Stomach (tissue), 8 donors: ENCODE measurements at regions not wholly inside any gene's neighbourhood (a gene's known extent, or its start where the extent isn't known, plus 50 kb on each side); places are given as distances from the start of the nearest gene placed in this dataset.

Experiments
- DNase-seq, 2 donors: peaks; one replicate each; pipeline versions ENCODE4 v3.0.0 to v3.0.0-alpha.2; 2013 to 2019
- H3K27ac ChIP-seq, 5 donors: fragments of 200-600 bp in 4 of 5; sonication (generic) in 4 of 5; one replicate each; pipeline ENCODE4 v1.5.1; 2013 to 2019; ENCODE audit warnings: mild to moderate bottlenecking in 1 of 5, moderate library complexity in 1 of 5
- H3K27me3 ChIP-seq, 3 donors: fragments of 200-600 bp; sonication (generic); one replicate each; pipeline ENCODE4 v1.5.1; 2017 to 2019; ENCODE audit warnings: mixed run types in 1 of 3
- H3K36me3 ChIP-seq, 4 donors: fragments of 200-600 bp; sonication (generic); 1 replicate in 3 of 4; 2 replicates in 1 of 4; pipeline ENCODE4 v1.5.1; 2016 to 2019
- H3K4me1 ChIP-seq, 4 donors: fragments of 200-600 bp; sonication (generic); one replicate each; pipeline ENCODE4 v1.5.1; 2016 to 2019
- H3K4me3 ChIP-seq, 4 donors: fragments of 200-600 bp; sonication (generic) in 3 of 4; one replicate each; pipeline ENCODE4 v1.5.1; 2016 to 2019; ENCODE audit warnings: mild to moderate bottlenecking in 1 of 4
- H3K9me3 ChIP-seq, 4 donors: fragments of 200-600 bp; sonication (generic); one replicate each; pipeline ENCODE4 v1.5.1; 2016 to 2019
- CTCF ChIP-seq, 7 experiments: fragments of 450-650 bp in 4 of 7; fragments of 200-600 bp in 3 of 7; sonication (generic) in 3 of 7; IDR thresholded peaks; one replicate each; pipeline ENCODE4 v1.5.1; 2016 to 2019; ENCODE audit warnings: antibody characterized with exemption in 7 of 7, control low read depth in 2 of 7, mild to moderate bottlenecking in 1 of 7
- EP300 ChIP-seq: sonication (generic); formaldehyde crosslinking; IDR thresholded peaks from one replicate; pipeline ENCODE4 v1.6.1; 2017; ENCODE audit warnings: antibody characterized with exemption
- POLR2A ChIP-seq, 4 donors: fragments of 450-650 bp; IDR thresholded peaks; one replicate each; pipeline ENCODE4 v1.6.1; 2016; ENCODE audit warnings: antibody characterized with exemption in 4 of 4, control low read depth in 2 of 4, mild to moderate bottlenecking in 1 of 4, moderate library complexity in 1 of 4
- POLR2AphosphoS5 ChIP-seq, 3 donors: sonication (generic); formaldehyde crosslinking; IDR thresholded peaks; one replicate each; pipeline ENCODE4 v1.6.1; 2016; ENCODE audit warnings: antibody characterized with exemption in 3 of 3
- WGBS, 5 donors: extraction: QIAGEN DNeasy Blood & Tissue Kit in 3 of 5; methylation state at CpG; one replicate each; pipeline versions ENCODE4 v1.1.5 to v1.1.7; 2013 to 2018; 5-methylcytosine and 5-hydroxymethylcytosine counted together
- intact Hi-C: fragments of 100-400 bp; cut with DNase I; formaldehyde crosslinking; loops from one replicate; pipeline ENCODE4 v1.15.1; 2023; ENCODE audit warnings: low total_unique reads
- donor health status: healthy with polysubstance abuse.
- donor health status: Bipolar disorder and iron deficiency.
- donor health status: healthy.

DNA sequence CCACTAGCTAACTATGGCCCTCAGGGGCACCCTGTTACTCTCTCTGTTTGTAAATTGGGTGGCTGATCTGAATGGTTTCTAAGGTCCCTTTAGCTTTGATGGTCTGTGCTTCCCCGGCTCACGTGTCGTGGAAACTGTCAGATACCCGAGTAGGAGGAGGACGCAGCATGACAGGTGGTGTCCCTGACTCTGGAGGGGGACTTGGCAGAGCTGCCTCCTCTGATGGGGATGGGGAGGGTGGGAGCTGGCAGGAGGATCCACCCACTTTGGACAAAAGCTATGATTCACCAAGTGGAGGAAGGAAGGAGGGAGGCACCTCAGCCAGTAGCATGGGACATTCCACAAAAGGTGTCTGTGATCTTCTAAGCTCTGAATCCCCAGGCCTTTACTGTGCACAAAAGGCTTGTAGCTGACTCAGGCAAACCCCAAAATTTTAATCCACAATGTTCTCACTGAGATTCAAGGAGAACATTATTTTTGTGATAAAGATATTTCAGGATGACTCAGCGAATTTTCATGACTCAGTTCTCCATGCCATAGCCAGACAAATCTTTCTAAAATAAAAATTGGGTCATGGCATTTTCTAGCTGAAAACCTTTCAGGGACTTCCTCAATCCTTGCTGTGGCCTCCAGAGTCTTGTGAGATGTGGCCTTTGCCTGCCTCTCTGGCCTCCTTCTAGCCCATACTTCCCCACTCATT lies 131.0 kb upstream of the BRINP1 start:
- Histone ChIP-seq H3K4me1 (no peaks in the 10 kb centered on the region), H3K4me3 (no peak overlapping the region), H3K9me3 (no peaks in the 10 kb centered on the region), H3K27ac (no peak overlapping the region), H3K36me3 (no peaks in the 10 kb centered on the region), H3K27me3 (no peaks in the 10 kb centered on the region)
- 80 to 94% (median 85%) methylated on average over 6 of the region's 6 CpGs for WGBS, 5 donors
- DNase-seq = no peak
- intact Hi-C loops = no loop called here
- TF ChIP-seq POLR2AphosphoS5 (IDR thresholded peaks at IDR 0.05) = no peak
- TF ChIP-seq EP300 = no peak
- no peak for TF ChIP-seq POLR2A (IDR thresholded peaks at IDR 0.05)
- no peak for TF ChIP-seq CTCF (IDR thresholded peaks at IDR 0.05)

GRCh38 chr9:119487118-119487827 lies 118.0 kb upstream of the BRINP1 start:
- no peaks in the 10 kb centered on the region for H3K9me3 ChIP-seq
- DNase-seq = no peak
- no peaks in the 10 kb centered on the region for H3K27me3 ChIP-seq
- intact Hi-C loops = no loop called here
- no peak overlapping the region for H3K4me3 ChIP-seq
- no peaks in the 10 kb centered on the region for H3K4me1 ChIP-seq
- WGBS, 5 donors = 47 to 60% (median 60%) methylated on average over 6 of the region's 6 CpGs
- H3K27ac ChIP-seq = no peak overlapping the region
- H3K36me3 ChIP-seq = no peaks in the 10 kb centered on the region
- no peak for TF ChIP-seq POLR2AphosphoS5 (IDR thresholded peaks at IDR 0.05)
- TF ChIP-seq CTCF (IDR thresholded peaks at IDR 0.05) = no peak
- TF ChIP-seq POLR2A (IDR thresholded peaks at IDR 0.05) = no peak
- TF ChIP-seq EP300 = no peak

- H3K36me3 ChIP-seq = no peaks in the 10 kb centered on the region
- intact Hi-C loops = no loop called here
- no peaks in the 10 kb centered on the region for H3K9me3 ChIP-seq
- no peaks in the 10 kb centered on the region for H3K27me3 ChIP-seq
- H3K4me1 ChIP-seq = no peaks in the 10 kb centered on the region
- no peak overlapping the region for H3K27ac ChIP-seq
- TF ChIP-seq EP300 = no peak
- TF ChIP-seq POLR2A (IDR thresholded peaks at IDR 0.05) = no peak
- no peak for TF ChIP-seq CTCF (IDR thresholded peaks at IDR 0.05)
- no peak for TF ChIP-seq POLR2AphosphoS5 (IDR thresholded peaks at IDR 0.05)
- no peak overlapping the region for H3K4me3 ChIP-seq
- no peak for DNase-seq
Observed at GRCh38 chr9:119483153-119483552, 113.9 kb upstream of the BRINP1 start.

- H3K4me1 ChIP-seq = no peaks in the 10 kb centered on the region
- 77 to 82% (median 79%) methylated on average over 7 of the region's 7 CpGs for WGBS, 5 donors
- no peak overlapping the region for H3K27ac ChIP-seq
- no peak for DNase-seq
- H3K9me3 ChIP-seq = peaks cover 0 to 10% (median 5%) of the 10 kb centered on the region in 4 donors
- no peak overlapping the region for H3K4me3 ChIP-seq
- no peaks in the 10 kb centered on the region for H3K36me3 ChIP-seq
- TF ChIP-seq EP300 (no peak), POLR2AphosphoS5 (IDR thresholded peaks at IDR 0.05) (no peak), POLR2A (IDR thresholded peaks at IDR 0.05) (no peak), CTCF (IDR thresholded peaks at IDR 0.05) (no peak)
- no peaks in the 10 kb centered on the region for H3K27me3 ChIP-seq
- intact Hi-C loops = no loop called here
Observed at GRCh38 chr9:119477197-119477596, 108.0 kb upstream of the BRINP1 start.
